HL-60 (cell line): ENCODE measurements at regions not wholly inside any gene's neighbourhood (a gene's known extent, or its start where the extent isn't known, plus 50 kb on each side); places are given as distances from the start of the nearest gene placed in this dataset.

ENCODE experiments used
- DNase-seq, 2 experiments: peaks; one replicate each; pipeline ENCODE4 v3.0.0-alpha.2; 2010 to 2020; ENCODE audit warnings: low read depth in 1 of 2, low spot score in 1 of 2
- H3K27ac ChIP-seq: fragments of 250-450 bp; sonication (Bioruptor Pico); replicated peaks from 2 replicates; pipeline ENCODE4 v1.5.1; 2020; ENCODE audit warnings: mild to moderate bottlenecking, moderate library complexity
- H3K27me3 ChIP-seq: fragments of 250-450 bp; sonication (Bioruptor Pico); 2 replicates; pipeline ENCODE4 v1.5.1; 2021; ENCODE audit warnings: mild to moderate bottlenecking, moderate library complexity; ENCODE audit not compliant: insufficient read depth, poor library complexity, severe bottlenecking
- H3K4me3 ChIP-seq: replicated peaks from 2 replicates; pipeline ENCODE4 v1.5.1; 2011; ENCODE audit warnings: mild to moderate bottlenecking, control low read depth, low read length; ENCODE audit not compliant: insufficient read depth
- GABPA ChIP-seq: IDR thresholded peaks from 2 replicates; pipeline ENCODE4 v1.6.1; 2012; ENCODE audit warnings: low read depth
- POLR2AphosphoS5 ChIP-seq: IDR thresholded peaks from 2 replicates; pipeline ENCODE4 v1.6.1; 2012; ENCODE audit warnings: low read depth
- SPI1 ChIP-seq: IDR thresholded peaks from 2 replicates; pipeline ENCODE4 v1.6.1; 2012; ENCODE audit warnings: low read depth, mild to moderate bottlenecking, borderline replicate concordance
- TF ChIP-seq, protein P1 (sequence below): IDR thresholded peaks from one replicate; pipeline ENCODE4 v1.5.1; 2011; ENCODE audit warnings: low read length, control low read depth, inconsistent platforms; ENCODE audit not compliant: insufficient read depth
- TF ChIP-seq, protein P2 (sequence below): IDR thresholded peaks from 2 replicates; pipeline ENCODE4 v1.6.1; 2012; ENCODE audit warnings: low read depth; ENCODE audit not compliant: insufficient replicate concordance

DNA sequence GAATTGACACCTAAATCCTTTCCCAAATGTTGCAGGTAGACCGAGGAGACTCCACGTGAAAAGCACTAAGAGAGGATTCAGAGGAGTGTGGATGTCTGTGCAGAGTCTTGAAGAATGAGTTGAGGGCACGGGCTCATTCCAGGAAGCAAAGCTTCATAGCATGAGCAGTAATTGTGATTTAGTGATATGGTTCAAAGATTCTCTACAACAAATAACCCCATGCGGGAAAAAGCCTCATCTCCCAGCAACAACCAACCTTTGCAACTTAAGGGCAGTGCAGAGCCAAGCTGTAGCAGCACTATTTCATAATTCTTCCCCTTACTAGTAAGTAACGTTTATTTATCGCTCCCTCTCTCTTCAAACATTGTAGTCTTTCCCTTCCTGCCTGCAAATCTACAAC lies 87.5 kb upstream of the CLMP start:
- Histone ChIP-seq H3K27me3 (no peaks in the 10 kb centered on the region), H3K4me3 (no peak overlapping the region), H3K27ac (no peak overlapping the region)
- TF ChIP-seq POLR2AphosphoS5 = no peak
- no peak for TF ChIP-seq GABPA
- no peak for DNase-seq

DNA sequence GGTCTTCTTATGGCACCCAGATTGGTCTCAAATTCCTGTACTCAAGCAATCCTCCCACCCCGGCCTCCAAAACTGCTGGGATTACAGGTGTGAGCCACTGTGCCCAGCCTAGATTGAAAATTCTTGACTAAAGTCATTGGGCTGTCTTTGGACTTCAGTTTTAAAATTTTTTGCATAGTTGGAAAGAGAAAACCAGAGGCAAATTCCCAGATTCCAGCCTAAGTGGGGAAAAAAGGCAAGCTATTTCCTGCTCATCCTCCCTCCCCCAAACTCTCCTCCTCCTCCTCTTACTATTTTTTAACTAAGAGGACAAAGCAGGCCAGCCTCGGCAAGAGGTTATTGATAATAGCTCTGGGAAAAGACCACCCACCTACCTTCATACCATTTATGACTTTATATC lies 78.6 kb upstream of the CLMP start:
- Histone ChIP-seq H3K27me3 (peaks cover 2% of the 10 kb centered on the region), H3K27ac (no peak overlapping the region), H3K4me3 (no peak overlapping the region)
- no peak for TF ChIP-seq GABPA
- no peak for TF ChIP-seq POLR2AphosphoS5
- TF ChIP-seq, protein P1, sequence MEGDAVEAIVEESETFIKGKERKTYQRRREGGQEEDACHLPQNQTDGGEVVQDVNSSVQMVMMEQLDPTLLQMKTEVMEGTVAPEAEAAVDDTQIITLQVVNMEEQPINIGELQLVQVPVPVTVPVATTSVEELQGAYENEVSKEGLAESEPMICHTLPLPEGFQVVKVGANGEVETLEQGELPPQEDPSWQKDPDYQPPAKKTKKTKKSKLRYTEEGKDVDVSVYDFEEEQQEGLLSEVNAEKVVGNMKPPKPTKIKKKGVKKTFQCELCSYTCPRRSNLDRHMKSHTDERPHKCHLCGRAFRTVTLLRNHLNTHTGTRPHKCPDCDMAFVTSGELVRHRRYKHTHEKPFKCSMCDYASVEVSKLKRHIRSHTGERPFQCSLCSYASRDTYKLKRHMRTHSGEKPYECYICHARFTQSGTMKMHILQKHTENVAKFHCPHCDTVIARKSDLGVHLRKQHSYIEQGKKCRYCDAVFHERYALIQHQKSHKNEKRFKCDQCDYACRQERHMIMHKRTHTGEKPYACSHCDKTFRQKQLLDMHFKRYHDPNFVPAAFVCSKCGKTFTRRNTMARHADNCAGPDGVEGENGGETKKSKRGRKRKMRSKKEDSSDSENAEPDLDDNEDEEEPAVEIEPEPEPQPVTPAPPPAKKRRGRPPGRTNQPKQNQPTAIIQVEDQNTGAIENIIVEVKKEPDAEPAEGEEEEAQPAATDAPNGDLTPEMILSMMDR = no peak
- no peak for TF ChIP-seq SPI1
- TF ChIP-seq, protein P2, sequence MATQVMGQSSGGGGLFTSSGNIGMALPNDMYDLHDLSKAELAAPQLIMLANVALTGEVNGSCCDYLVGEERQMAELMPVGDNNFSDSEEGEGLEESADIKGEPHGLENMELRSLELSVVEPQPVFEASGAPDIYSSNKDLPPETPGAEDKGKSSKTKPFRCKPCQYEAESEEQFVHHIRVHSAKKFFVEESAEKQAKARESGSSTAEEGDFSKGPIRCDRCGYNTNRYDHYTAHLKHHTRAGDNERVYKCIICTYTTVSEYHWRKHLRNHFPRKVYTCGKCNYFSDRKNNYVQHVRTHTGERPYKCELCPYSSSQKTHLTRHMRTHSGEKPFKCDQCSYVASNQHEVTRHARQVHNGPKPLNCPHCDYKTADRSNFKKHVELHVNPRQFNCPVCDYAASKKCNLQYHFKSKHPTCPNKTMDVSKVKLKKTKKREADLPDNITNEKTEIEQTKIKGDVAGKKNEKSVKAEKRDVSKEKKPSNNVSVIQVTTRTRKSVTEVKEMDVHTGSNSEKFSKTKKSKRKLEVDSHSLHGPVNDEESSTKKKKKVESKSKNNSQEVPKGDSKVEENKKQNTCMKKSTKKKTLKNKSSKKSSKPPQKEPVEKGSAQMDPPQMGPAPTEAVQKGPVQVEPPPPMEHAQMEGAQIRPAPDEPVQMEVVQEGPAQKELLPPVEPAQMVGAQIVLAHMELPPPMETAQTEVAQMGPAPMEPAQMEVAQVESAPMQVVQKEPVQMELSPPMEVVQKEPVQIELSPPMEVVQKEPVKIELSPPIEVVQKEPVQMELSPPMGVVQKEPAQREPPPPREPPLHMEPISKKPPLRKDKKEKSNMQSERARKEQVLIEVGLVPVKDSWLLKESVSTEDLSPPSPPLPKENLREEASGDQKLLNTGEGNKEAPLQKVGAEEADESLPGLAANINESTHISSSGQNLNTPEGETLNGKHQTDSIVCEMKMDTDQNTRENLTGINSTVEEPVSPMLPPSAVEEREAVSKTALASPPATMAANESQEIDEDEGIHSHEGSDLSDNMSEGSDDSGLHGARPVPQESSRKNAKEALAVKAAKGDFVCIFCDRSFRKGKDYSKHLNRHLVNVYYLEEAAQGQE = no peak
- DNase-seq = no peak

DNA sequence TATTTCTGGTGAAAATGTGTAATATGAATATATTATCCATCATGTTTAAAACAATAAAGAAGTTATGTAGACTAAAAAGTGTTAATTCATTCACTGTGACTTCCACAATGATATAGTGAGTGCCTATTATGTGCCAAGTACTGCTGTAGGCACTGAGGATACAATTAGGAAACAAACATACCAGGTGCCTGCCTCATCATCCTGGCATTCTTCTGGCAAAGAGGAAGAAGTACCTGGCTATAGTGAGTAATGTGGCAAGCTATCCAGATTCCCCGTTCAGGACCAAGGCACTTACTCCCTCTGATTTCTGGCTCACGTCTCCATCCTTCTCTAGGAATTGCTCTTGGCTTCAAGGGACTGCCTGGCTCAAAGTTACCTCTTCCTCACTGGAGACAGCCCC lies 77.5 kb upstream of the CLMP start:
- H3K4me3 ChIP-seq = no peak overlapping the region
- peaks cover 2% of the 10 kb centered on the region for H3K27me3 ChIP-seq
- DNase-seq = no peak
- no peak overlapping the region for H3K27ac ChIP-seq
- TF ChIP-seq, protein P2 = no peak
- TF ChIP-seq, protein P1 = no peak
- TF ChIP-seq SPI1 = no peak
- TF ChIP-seq POLR2AphosphoS5 = no peak
- TF ChIP-seq GABPA = no peak

DNA sequence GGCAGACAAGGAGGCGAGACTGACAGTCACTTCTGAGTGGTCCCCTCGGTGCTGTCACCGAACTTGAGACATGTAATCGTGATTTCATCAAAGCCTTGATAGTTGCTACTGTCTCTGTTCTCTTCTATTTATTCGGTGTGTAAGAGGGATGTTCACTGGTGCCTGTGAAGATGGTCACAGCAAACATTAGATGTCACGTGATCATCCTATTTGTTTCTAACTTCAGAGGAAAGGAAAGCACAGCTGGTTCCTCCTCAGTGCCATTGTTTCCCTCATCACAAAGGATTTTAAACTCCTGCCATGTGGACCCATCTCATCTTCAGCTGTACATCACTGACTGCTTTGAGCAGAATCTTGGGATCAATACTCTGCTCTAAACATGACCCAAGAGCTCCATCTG lies 73.1 kb upstream of the CLMP start:
- no peak overlapping the region for H3K4me3 ChIP-seq
- TF ChIP-seq, protein P2 = no peak
- TF ChIP-seq, protein P1 = no peak
- TF ChIP-seq GABPA (no peak), POLR2AphosphoS5 (no peak), SPI1 (no peak)

More for the DNA sequence above, 73.1 kb upstream of the CLMP start:
- DNase-seq = no peak
- Histone ChIP-seq H3K27ac (no peak overlapping the region), H3K27me3 (peaks cover 2% of the 10 kb centered on the region)
